ENCODE measurements at regions not wholly inside any gene's neighbourhood (a gene's known extent, or its start where the extent isn't known, plus 50 kb on each side); places are given as distances from the start of the nearest gene placed in this dataset.

GRCh38 chr15:97841558-97841957 is 118.9 kb upstream of the ARRDC4 start:
- no peak for DNase-seq (ENCODE audit: low read depth in 1 of 2, low spot score in 1 of 2)

- DNase-seq (ENCODE audit: low read depth in 1 of 2, low spot score in 1 of 2): no peak
Observed at GRCh38 chr15:97849183-97849582, 111.3 kb upstream of the ARRDC4 start.

GRCh38 chr15:97858296-97858695 is 102.2 kb upstream of the ARRDC4 start:
- DNase-seq (ENCODE audit: low read depth in 1 of 2, low spot score in 1 of 2): no peak

DNA sequence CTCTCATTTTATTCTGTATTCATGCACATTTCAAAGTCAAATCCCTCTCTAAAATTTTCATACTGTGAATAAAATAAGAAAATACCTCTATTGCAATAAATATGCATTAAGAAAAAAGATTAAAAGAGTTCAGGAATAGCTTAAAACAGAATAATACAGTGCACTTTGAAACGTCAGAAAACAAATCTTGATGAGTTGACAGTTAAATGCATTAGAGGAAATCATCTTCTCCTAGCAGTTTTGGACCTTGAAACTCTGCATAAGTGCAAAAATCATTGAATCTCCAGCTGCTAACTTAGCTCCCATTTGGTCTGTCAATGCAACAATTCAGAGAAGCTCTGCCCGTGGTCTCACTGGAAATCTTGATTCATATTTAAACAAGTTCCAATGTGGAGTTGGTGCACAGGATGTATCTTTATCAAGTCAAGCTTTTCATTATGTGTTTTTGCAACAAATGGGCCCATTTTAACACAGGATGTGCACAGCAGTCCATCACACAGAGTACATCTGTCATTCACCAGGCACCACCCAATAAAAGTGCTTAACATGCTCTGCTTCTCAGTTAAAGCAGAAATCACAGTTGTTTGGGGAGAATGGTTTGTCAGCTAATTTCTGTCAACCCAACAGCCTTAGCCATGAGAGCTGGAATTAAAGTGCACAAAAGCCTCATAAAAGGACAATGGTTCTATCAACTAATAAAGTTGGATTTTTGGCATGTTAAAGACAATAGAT is 98.8 kb upstream of the ARRDC4 start:
- DNase-seq (ENCODE audit: low read depth in 1 of 2, low spot score in 1 of 2): no peak

- DNase-seq (ENCODE audit: low read depth in 1 of 2, low spot score in 1 of 2): no peak
Observed at GRCh38 chr15:97866959-97867358, 93.5 kb upstream of the ARRDC4 start.

GRCh38 chr15:97867870-97868269 is 92.6 kb upstream of the ARRDC4 start:
- no peak for DNase-seq (ENCODE audit: low read depth in 1 of 2, low spot score in 1 of 2)

GRCh38 chr15:97868981-97869380 is 91.5 kb upstream of the ARRDC4 start:
- DNase-seq (ENCODE audit: low read depth in 1 of 2, low spot score in 1 of 2): no peak

DNA sequence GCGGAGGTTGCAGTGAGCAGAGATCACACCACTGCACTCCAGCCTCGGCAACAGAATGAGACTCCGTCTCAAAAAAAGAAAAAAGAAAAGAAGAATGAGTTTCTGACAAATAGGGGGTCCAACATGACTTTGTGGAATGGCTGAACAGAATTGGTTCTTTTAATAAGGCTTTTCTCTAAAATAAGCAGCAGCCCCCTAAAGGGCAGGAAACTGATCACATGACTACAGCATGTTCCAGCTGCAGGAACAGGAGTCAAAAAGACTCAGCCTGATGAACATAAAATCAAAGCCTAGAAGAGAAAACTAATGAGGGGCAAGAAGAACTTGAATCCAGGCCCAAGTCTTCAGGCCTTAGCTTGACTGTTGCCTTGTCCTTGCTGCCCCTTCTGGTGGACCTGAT is 89.7 kb upstream of the ARRDC4 start:
- DNase-seq (ENCODE audit: low read depth in 1 of 2, low spot score in 1 of 2): no peak

- no peak for DNase-seq (ENCODE audit: low read depth in 1 of 2, low spot score in 1 of 2)
Observed at GRCh38 chr15:97874139-97874538, 86.4 kb upstream of the ARRDC4 start.

GRCh38 chr15:97875025-97875512 is 85.4 kb upstream of the ARRDC4 start:
- no peak for DNase-seq (ENCODE audit: low read depth in 1 of 2, low spot score in 1 of 2)

- no peak for DNase-seq (ENCODE audit: low read depth in 1 of 2, low spot score in 1 of 2)
Observed at GRCh38 chr15:97875513-97876280, 84.8 kb upstream of the ARRDC4 start.

DNA sequence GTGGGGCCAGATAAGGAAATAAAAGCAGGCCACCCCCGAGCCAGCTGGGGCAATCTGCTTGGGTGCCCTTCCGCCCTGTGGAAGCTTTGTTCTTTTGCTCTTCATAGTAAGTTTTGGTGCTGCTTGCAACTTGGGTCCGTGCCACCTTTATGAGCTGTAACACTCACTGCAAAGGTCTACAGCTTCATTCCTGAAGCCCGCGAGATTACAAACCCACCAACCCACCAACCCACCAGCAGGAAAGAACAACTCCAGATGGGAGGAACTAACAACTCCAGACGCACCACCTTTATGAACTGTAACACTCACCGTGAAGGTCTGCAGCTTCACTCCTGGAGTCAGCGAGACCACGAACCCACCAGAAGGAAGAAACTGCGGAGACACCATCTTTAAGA is 84.2 kb upstream of the ARRDC4 start:
- DNase-seq (ENCODE audit: low read depth in 1 of 2, low spot score in 1 of 2): no peak

DNA sequence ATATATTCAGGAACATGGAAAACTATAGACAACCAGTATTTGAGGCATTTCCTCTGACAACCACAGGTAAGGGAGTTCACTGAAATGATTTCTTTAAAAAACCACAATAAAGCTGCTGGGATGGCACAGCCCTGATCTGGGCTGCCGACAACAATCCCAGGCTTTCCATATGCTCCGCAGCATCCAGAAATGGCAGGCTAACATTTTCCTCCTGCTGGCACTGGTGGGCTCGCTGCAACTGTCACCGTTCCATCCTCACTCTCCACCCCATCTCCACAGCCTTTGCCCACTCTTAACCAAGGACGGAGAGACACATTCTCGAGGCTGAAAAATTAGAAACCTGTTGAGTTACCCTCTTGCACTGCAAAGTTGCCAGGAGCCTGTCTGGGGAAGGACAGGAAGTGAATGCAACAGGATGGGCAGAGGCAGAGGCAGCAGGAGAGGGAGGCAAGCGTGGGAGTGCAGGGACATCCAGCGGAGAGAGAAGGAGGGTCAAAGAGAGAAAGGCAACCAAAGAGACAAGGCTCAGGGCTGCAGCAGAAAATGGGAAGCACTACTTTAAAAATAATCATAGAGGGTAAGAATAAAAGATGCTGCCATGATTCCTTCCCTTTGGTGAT is 79.0 kb upstream of the ARRDC4 start:
- no peak for DNase-seq (ENCODE audit: low read depth in 1 of 2, low spot score in 1 of 2)

DNA sequence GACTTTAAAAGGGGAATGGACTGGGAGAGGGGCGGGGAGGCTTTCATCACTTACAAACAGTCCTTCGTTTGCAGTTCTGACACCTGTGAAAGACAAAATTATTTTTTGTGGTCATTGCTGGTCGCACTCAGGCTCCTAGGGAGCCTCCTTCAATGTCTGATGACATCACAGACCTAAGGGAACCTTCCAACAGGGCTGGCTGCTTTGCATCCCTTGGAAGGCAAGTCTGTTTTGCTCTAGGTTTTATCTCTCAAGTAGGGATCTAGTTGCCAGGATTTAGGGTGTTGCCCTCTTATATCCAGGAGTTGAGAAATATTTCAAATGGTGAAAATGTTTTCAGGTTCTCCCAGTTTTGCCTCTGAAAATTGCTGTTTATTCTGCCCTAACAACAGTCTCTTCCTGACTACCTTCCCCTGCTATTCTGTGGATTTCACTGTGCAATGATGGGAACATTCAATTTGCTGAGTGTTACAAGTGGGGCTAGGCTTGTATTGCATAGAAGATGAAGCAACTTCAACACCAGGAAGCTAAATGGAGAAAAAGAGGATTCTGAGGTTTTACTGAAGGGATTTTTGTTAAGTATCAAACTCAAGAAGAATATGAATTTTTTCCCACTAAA is 75.9 kb upstream of the ARRDC4 start:
- DNase-seq (ENCODE audit: low read depth in 1 of 2, low spot score in 1 of 2): no peak

GRCh38 chr15:97890307-97890706 is 70.2 kb upstream of the ARRDC4 start:
- DNase-seq (ENCODE audit: low read depth in 1 of 2, low spot score in 1 of 2): no peak

GRCh38 chr15:97892167-97892938 is 68.2 kb upstream of the ARRDC4 start:
- DNase-seq (ENCODE audit: low read depth in 1 of 2, low spot score in 1 of 2): no peak

DNA sequence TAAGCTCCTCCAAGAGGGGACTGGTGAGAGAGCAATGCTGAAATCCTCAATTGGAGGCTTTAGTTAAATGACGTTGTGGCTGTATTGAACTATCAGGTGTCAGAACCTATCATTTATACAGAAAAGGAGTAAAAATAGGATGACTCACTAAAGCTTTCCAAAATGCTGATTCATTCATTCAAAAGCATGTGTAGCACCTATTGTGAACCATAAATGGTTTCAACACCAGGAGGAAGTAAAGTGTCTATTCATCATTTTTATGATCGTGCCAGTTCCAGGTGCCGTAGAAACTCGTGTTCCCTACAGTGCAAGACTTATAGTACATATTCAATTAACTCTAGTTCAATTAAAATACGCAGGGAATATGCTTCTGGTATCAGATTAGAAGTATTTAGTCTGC is 66.5 kb upstream of the ARRDC4 start:
- DNase-seq (ENCODE audit: low read depth in 1 of 2, low spot score in 1 of 2): no peak

DNA sequence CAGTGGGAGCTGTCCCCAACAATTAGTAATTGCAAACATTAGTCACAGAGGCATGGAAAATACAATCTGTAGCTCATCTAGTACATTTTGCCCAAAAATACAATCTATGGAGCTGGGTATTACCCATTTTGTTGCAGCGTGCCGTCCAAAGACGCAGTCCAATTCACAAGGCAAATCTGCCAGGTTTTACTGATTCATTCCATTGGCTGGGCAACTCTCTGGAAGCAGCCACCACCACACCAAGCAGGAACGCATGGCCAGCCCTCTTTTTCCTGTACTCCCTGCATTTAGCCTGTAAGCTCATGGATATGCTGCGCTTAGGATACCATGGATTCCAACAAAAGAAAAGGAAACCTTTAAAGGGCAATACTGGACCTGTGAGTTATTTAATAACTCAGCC is 60.5 kb upstream of the ARRDC4 start:
- DNase-seq (ENCODE audit: low read depth in 1 of 2, low spot score in 1 of 2): no peak

- DNase-seq (ENCODE audit: low read depth in 1 of 2, low spot score in 1 of 2): no peak
Observed at GRCh38 chr15:97902140-97902780, 58.2 kb upstream of the ARRDC4 start.

DNA sequence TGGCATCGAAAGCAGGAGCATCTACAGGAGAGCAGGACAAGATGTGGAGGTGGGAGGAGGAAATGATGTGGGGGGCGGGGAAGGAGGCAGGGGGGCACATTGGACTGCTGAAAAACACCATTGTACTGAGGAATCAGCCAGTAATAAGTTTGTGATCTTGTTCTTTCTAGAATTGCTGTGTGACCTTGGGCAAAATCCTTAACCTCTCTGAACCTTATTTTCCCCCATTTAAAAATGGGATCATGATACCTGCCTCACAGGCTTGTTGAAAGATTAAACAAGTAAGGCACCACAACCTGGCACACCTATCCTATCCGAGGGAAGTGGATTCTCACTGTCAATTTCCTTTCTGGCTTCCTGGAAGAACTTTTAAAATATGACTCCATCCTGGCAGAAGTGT is 56.9 kb upstream of the ARRDC4 start:
- no peak for DNase-seq (ENCODE audit: low read depth in 1 of 2, low spot score in 1 of 2)

Measured in activated CD4-positive, alpha-beta T cell treated with anti-CD3 and anti-CD28 coated beads, Interleukin-2, amount 50 U/mL, for 24 hours (primary cell).